HG03521 (cell line): ENCODE measurements at regions not wholly inside any gene's neighbourhood (a gene's known extent, or its start where the extent isn't known, plus 50 kb on each side); places are given as distances from the start of the nearest gene placed in this dataset.

Source experiments
- ATAC-seq: cut with Tn5 transposase; IDR thresholded peaks from one replicate; pipeline ENCODE4 v1.9.1; 2021; ENCODE audit warnings: mild to moderate bottlenecking, moderate library complexity; ENCODE audit not compliant: unreplicated experiment

- ATAC-seq = no peak
Observed at GRCh38 chr2:18332477-18332876, 228.0 kb downstream of the RDH14 start.

DNA sequence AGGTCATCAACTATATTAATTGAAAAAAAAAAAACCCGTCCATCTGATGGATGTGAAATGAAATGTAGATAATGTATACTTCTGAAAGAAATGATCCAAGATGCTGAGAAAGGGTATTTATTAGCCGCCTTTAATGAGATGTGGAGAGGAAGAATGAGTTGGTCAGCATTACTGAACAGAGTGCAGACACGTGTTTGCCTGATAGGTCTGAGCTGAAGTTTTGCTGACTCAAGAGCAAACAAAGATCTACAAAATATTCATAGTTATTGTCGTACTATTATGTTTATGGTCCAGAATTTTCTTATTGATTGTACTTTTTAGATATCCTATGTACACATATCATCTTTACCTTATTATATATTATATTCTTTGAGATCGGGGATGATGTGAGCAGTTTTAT, 235.3 kb downstream of the RDH14 start:
- no peak for ATAC-seq

- no peak for ATAC-seq
Observed at GRCh38 chr2:18319987-18320386, 240.5 kb downstream of the RDH14 start.

GRCh38 chr2:18317017-18317416, 243.4 kb downstream of the RDH14 start:
- ATAC-seq = no peak

GRCh38 chr2:18312818-18313217, 247.6 kb downstream of the RDH14 start:
- ATAC-seq = no peak

DNA sequence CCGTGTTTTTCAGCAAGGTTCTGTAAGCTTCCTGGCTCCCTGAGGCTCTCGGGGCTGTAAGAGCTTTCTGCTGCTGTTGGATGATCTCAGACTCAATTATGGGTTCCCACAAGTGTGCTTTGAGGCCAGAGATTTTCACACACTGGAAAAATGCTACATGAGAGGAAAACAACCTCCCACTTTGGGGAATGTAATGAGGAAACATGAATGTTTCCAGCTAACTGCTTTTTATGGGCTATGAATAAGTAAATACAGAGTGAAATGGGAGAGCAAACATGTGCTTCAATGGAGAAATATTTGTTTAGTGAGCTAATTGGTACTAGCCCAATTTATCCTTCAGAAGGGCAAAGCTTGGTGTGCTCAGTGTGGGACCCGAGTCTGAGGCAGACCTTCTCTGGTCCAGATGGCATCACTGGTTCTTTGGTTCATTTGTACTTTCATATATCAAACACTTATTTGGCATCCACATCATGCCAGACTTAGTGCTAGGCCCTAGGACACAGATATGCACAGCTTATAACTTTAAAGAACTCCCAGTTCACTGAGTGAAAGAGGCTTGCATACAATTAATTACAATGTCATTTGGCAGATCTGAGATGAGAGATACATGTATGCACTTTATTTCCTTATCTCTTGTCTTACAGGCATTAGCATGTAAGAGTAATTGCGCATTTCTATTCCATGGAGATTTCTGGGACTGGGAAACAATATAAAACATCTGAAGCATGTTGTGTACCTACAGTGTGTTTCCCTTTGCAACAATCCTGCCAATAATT, 248.8 kb downstream of the RDH14 start:
- ATAC-seq = no peak

DNA sequence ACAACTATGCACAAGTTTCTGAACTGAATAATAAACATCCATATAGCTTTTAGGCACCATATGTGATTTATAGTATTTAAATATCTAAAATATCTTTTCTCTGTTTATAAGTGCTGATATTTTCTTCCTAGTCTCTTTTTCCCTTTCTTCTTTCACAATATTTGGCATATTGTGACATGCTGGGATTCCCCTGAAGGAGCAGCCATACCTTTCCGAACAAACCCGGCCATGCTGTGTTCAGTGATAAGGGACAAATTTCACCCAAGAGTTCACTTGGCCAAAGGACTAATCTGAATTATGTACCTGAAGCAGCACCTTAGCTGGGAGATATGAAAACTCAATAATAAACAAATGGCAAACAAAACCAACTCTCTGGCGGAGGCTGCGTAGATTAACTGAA, 250.8 kb downstream of the RDH14 start:
- no peak for ATAC-seq

DNA sequence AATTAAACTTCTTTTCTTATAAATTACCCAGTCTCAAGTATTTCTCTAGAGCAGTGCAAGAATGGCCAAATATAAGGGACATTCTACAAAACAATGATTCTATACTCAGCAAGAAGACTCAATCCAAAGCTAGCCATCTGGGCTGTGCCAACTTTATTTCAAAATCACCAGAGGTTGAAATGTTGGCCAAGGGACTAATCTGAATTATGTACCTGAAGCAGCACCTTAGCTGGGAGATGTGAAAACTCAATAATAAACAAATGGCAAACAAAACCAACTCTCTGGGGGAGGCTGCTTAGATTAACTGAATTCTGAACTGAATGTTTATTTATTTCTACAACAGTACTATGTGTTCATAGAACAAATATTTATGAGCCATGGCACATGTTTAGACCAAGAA, 251.3 kb downstream of the RDH14 start:
- no peak for ATAC-seq

DNA sequence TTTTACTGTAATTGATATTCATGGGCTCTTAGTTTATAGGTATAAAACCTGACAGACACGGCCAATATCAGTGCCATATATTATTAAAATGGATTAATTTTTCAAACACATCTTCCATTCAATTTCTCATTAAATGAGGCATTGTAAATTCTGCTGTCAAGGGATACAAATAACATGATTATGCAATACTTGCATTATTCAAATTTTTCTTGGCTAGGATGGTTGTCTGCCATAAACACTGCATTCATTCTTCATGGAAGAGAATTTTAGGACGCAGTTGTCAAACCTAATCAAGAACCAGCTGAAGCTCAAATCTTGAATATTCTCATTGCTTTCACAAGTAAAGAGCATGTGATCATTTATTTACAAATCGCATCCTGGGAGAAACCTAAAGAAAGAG, 255.6 kb downstream of the RDH14 start:
- no peak for ATAC-seq

- no peak for ATAC-seq
Observed at GRCh38 chr2:18301421-18302139, 258.9 kb downstream of the RDH14 start.

- ATAC-seq = no peak
Observed at GRCh38 chr2:18299423-18300212, 260.8 kb downstream of the RDH14 start.

DNA sequence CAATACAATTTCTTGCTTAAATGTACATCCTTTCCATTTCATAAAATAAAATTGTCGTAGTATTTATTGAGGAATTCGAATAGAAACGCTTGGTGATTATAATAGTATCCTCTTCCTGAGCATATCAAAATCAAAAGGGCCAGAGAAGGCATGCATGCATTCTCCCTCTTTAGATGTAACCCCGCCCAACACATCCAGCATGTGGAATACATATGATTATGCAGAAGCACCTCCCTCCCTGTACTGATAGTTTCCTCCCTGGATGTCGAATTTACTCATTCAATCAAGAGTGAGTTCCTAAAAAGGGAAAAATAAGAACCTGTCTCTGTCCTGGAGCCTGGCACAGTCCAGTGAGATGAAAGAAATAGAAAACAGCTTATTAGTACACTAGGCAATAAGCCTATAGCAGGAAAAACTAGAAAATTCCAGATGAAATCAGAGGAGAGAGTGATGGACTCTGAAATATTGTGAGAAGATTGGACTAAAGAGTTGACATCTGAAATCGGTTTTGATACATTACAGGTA, 262.9 kb downstream of the RDH14 start:
- ATAC-seq = no peak

DNA sequence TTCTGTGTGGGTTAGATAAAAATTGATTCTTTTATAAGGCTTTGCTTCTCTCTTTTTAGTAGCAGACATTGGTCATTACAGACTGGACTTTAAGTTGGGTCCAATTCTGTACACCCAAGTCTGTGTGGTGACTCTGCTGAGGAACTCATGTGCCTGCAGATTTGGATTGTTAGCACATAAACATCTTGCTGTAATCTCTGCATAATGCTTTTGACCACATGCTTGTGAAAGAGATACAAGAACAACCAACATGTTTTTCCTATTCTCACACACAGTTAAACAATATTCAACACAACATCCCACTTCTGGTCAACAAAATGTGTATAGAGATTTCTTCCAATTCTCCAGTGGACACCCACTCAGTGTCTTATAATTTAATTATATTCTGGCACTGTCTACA, 270.1 kb downstream of the RDH14 start:
- ATAC-seq = no peak

GRCh38 chr2:18286897-18287296, 273.6 kb downstream of the RDH14 start:
- ATAC-seq = no peak

GRCh38 chr2:18284331-18284730, 276.1 kb downstream of the RDH14 start:
- no peak for ATAC-seq

GRCh38 chr2:18282026-18282425, 278.4 kb downstream of the RDH14 start:
- ATAC-seq = no peak

DNA sequence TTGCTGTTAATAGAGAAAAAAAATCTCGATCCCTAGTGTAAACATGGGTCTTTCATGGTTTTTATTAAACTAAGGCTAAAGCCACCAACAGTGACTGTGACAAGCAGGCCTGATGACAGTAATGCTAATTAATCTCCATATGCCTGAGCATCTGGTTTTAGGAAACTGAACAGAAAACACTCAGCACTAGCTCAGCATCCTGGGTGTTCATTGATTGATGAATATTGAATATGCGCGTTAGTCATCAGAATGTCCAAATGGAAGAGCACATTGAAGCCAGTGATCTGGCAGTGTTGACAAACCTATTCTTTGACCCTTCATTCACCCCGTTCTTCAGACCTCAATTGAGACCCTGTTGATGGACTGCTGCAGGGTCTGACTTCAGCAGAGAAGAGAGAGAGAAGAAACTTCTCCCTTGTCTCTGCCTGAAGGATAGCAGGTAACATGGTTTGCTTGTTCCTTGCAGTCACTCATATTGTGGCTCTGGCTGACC, 283.8 kb downstream of the RDH14 start:
- no peak for ATAC-seq

GRCh38 chr2:18273205-18273604, 287.2 kb downstream of the RDH14 start:
- no peak for ATAC-seq

DNA sequence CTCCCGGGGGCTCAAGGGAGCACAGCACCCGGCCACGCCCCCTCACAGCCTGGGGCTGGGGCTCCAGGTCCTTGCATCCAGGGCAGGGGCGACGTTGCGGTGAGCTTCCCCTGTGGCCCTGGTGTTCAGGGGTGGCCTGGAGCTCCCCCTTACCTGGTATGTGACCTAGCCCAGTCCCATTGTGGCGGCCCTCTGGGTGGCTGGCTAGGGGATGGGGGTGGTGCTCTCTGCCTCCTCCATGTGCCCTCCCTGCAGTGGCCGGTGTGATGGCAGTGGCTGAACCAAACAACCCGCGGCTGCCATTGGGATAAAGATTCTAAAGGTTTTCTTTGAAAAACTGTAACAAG, 288.3 kb downstream of the RDH14 start:
- ATAC-seq = no peak

- ATAC-seq = no peak
Observed at GRCh38 chr2:18271370-18272147, 288.9 kb downstream of the RDH14 start.

- ATAC-seq = no peak
Observed at GRCh38 chr2:18268400-18268799, 292.1 kb downstream of the RDH14 start.
